ENCODE measurements at regions not wholly inside any gene's neighbourhood (a gene's known extent, or its start where the extent isn't known, plus 50 kb on each side); places are given as distances from the start of the nearest gene placed in this dataset.
"Not testable (repeated sequence)": the region's sequence is repeated elsewhere in the genome, so short reads cannot be mapped to it uniquely, and the experiment has no call there.

- Histone ChIP-seq H3K4me3 (peak overlapping the region; percentile 92; the same call in 1 of the 2 replicates), H3K27ac (peak overlapping the region; percentile 17; the same call in 1 of the 2 replicates), H3K27me3 (ENCODE audit: insufficient read depth, low read depth) (no peaks in the 10 kb centered on the region), H3K9me2 (ENCODE audit: insufficient read depth) (no peaks in the 10 kb centered on the region), H3K4me1 (replicated peaks; ENCODE audit: insufficient read depth) (peaks cover 21% of the 10 kb centered on the region), H3K4me2 (peak overlapping the region; percentile 95), H3K9me3 (ENCODE audit: insufficient read depth, low read depth) (no peaks in the 10 kb centered on the region), H4K20me1 (ENCODE audit: insufficient read depth) (no peaks in the 10 kb centered on the region), H3K36me3 (ENCODE audit: low read depth) (peaks cover 11% of the 10 kb centered on the region), H3K79me2 (ENCODE audit: low read depth) (peaks cover 39% of the 10 kb centered on the region), H3F3A (ENCODE audit: insufficient read depth, low read depth) (peaks cover 16% of the 10 kb centered on the region), H2AFZ (peak overlapping the region; percentile 79)
- POLR2A ChIA-PET (ENCODE audit: unreplicated experiment) = interaction anchor here (0.6 kb wide), 3 partner anchors 13 to 42 kb away, joined by 3 to 8 read pairs (median 3); no protein-coding TSS in a partner anchor
- TSS peak; percentile 59 for BruUV-seq (replicated peaks)
- CTCF ChIA-PET = no interaction called here
- intact Hi-C loops (cut with micrococcal nuclease; ENCODE audit: unreplicated experiment) = loop anchor here (1.0 to 10.0 kb wide), 3 partner anchors 55 to 268 kb away; partner anchors contain the start of gene ZNF254
- DNase-seq = no peak
- TF ChIP-seq CTCF (conservative IDR thresholded peaks at IDR 0.05) = no peak
Observed at GRCh38 chr19:24032651-24033050, 54.3 kb upstream of the ZNF254 start.

GRCh38 chr19:24033301-24033962, 53.6 kb upstream of the ZNF254 start:
- Histone ChIP-seq H3F3A (ENCODE audit: insufficient read depth, low read depth) (peaks cover 16% of the 10 kb centered on the region), H3K36me3 (ENCODE audit: low read depth) (peaks cover 19% of the 10 kb centered on the region), H3K4me3 (peak overlapping the region; percentile 92), H3K27me3 (ENCODE audit: insufficient read depth, low read depth) (no peaks in the 10 kb centered on the region), H3K27ac (peak overlapping the region; percentile 88), H4K20me1 (ENCODE audit: insufficient read depth) (no peaks in the 10 kb centered on the region), H3K9me3 (ENCODE audit: insufficient read depth, low read depth) (no peaks in the 10 kb centered on the region), H3K4me2 (peak overlapping the region; percentile 95), H3K9me2 (ENCODE audit: insufficient read depth) (no peaks in the 10 kb centered on the region), H3K79me2 (ENCODE audit: low read depth) (peaks cover 47% of the 10 kb centered on the region), H3K4me1 (replicated peaks; ENCODE audit: insufficient read depth) (peaks cover 21% of the 10 kb centered on the region), H2AFZ (peak overlapping the region; percentile 93)
- no TSS peak for BruUV-seq (replicated peaks)
- TF ChIP-seq CTCF (conservative IDR thresholded peaks at IDR 0.05) = no peak
- TF ChIP-seq EZH2 (IDR thresholded peaks at IDR 0.05; ENCODE audit: low read depth) = no peak
- POLR2A ChIA-PET (ENCODE audit: unreplicated experiment) = interaction anchor here (0.6 to 0.7 kb wide), 3 partner anchors 11 to 53 kb away, joined by 3 to 16 read pairs (median 5); no protein-coding TSS in a partner anchor
- CTCF ChIA-PET = no interaction called here
- DNase-seq = peak; percentile 90
- intact Hi-C loops (cut with micrococcal nuclease; ENCODE audit: unreplicated experiment) = loop anchor here (1.0 to 10.0 kb wide), 3 partner anchors 54 to 269 kb away; partner anchors contain the start of gene ZNF254

- peak overlapping the region; percentile 93 for H2AFZ ChIP-seq
- CTCF ChIA-PET = no interaction called here
- no TSS peak for BruUV-seq (replicated peaks)
Observed at GRCh38 chr19:24033963-24034342, 53.0 kb upstream of the ZNF254 start.

DNA sequence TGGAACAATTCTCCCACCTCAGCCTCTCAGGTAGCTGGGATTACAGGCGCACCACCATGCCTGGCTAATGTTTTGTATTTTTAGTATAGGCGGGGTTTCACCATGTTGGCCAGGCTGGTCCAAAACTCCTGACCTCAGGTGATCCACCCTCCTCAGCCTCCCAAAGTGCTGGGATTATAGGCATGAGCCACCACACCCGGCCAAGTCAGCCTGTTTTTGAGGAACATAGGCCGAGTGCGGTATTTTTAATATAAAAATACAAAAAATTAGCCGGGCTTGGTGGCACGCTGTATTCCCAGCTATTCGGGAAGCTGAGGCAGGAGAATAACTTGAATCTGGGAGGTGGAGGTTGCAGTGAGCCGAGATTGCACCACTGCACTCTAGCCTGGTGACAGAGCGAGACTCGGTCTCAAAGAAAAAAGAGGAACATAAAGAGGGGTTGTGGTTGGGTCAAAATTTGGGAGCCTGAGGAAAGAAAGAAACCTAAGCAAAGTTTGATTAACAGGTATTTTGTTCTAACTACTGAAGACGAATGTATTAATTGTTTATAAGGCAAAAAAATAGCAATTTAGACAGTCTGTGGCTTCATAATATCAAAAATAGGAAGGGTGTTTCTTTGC, 51.6 kb upstream of the ZNF254 start:
- H3K9me2 ChIP-seq (ENCODE audit: insufficient read depth); CTCF ChIA-PET; DNase-seq; H4K20me1 ChIP-seq (ENCODE audit: insufficient read depth); H3K9me3 ChIP-seq (ENCODE audit: insufficient read depth, low read depth); H2AFZ ChIP-seq; POLR2A ChIA-PET (ENCODE audit: unreplicated experiment); H3K27me3 ChIP-seq (ENCODE audit: insufficient read depth, low read depth); BruUV-seq (replicated peaks): not testable (repeated sequence)
- Histone ChIP-seq H3F3A (ENCODE audit: insufficient read depth, low read depth) (peaks cover 16% of the 10 kb centered on the region), H3K4me3 (peak overlapping the region; percentile 92; the same call in 1 of the 2 replicates), H3K79me2 (ENCODE audit: low read depth) (peaks cover 63% of the 10 kb centered on the region), H3K27ac (peak overlapping the region; percentile 88; the same call in 1 of the 2 replicates), H3K36me3 (ENCODE audit: low read depth) (peaks cover 29% of the 10 kb centered on the region), H3K4me2 (peak overlapping the region; percentile 95), H3K4me1 (replicated peaks; ENCODE audit: insufficient read depth) (peaks cover 21% of the 10 kb centered on the region)
- intact Hi-C loops (cut with micrococcal nuclease; ENCODE audit: unreplicated experiment) = loop anchor here (10.0 kb wide), 1 partner anchor 271 kb away; a partner anchor contains a TSS

More at GRCh38 chr19:24033963-24034342, 53.0 kb upstream of the ZNF254 start:
- H3F3A ChIP-seq (ENCODE audit: insufficient read depth, low read depth) = peaks cover 16% of the 10 kb centered on the region
- intact Hi-C loops (cut with micrococcal nuclease; ENCODE audit: unreplicated experiment) = loop anchor here (1.0 to 10.0 kb wide), 3 partner anchors 53 to 269 kb away; partner anchors contain the start of gene ZNF254
- peaks cover 23% of the 10 kb centered on the region for H3K36me3 ChIP-seq (ENCODE audit: low read depth)
- H3K79me2 ChIP-seq (ENCODE audit: low read depth) = peaks cover 52% of the 10 kb centered on the region
- H4K20me1 ChIP-seq (ENCODE audit: insufficient read depth) = no peaks in the 10 kb centered on the region
- H3K4me3 ChIP-seq = peak overlapping the region; percentile 92
- H3K27ac ChIP-seq = peak overlapping the region; percentile 88
- POLR2A ChIA-PET (ENCODE audit: unreplicated experiment) = interaction anchor here (0.7 kb wide), 2 partner anchors 11 to 53 kb away, joined by 5 to 16 read pairs; no protein-coding TSS in a partner anchor
- peak; percentile 49 to 64 for DNase-seq
- TF ChIP-seq EZH2 (IDR thresholded peaks at IDR 0.05; ENCODE audit: low read depth) (no peak), CTCF (conservative IDR thresholded peaks at IDR 0.05) (no peak)
- no peaks in the 10 kb centered on the region for H3K9me3 ChIP-seq (ENCODE audit: insufficient read depth, low read depth)
- peak overlapping the region; percentile 95 for H3K4me2 ChIP-seq
- peaks cover 21% of the 10 kb centered on the region for H3K4me1 ChIP-seq (replicated peaks; ENCODE audit: insufficient read depth)
- no peaks in the 10 kb centered on the region for H3K9me2 ChIP-seq (ENCODE audit: insufficient read depth)
- H3K27me3 ChIP-seq (ENCODE audit: insufficient read depth, low read depth) = no peaks in the 10 kb centered on the region

Measured in PC-9 (cell line).